Neural progenitor cell (in vitro differentiated cells): ENCODE measurements at regions not wholly inside any gene's neighbourhood (a gene's known extent, or its start where the extent isn't known, plus 50 kb on each side); places are given as distances from the start of the nearest gene placed in this dataset.

ENCODE experiments used
- EZH2 ChIP-seq: fragments of 200-600 bp; sonication (generic); IDR thresholded peaks from 2 replicates; pipeline ENCODE4 v1.6.1; 2017; ENCODE audit warnings: antibody characterized with exemption, mild to moderate bottlenecking, moderate library complexity
- TF ChIP-seq, protein P1 (sequence below): fragments of 200-600 bp; sonication (generic); IDR thresholded peaks from 2 replicates; pipeline ENCODE4 v1.5.1; 2017; ENCODE audit warnings: antibody characterized with exemption, mild to moderate bottlenecking

DNA sequence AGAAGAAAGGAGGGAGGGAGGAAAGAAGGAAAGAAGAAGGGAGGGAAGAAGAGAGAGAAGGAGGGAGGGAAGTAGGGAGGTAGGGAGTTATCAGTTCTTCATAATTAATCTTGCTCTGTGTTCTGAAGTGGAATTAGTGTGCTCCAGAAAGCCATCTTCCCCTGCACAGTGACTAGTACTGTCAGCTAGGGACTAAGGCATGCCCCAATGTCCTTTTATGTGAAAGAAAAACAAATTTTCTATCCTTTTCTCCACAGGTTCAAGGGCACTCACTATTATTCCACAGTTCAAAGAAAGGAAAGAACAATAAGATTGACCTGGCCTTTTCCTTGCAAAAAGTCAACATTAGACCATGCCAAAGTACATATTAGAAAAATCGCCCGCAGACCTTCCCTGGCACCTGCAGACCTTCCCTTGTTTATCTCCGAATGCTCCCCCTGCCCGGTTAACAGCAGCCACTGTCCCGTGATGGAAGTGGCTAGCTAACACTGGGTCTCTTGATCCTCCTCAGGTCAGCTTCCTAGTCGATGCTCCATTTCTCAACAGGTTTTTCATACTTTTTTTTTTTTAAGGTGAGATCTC lies 107.2 kb upstream of the EDEM3 start:
- TF ChIP-seq, protein P1, sequence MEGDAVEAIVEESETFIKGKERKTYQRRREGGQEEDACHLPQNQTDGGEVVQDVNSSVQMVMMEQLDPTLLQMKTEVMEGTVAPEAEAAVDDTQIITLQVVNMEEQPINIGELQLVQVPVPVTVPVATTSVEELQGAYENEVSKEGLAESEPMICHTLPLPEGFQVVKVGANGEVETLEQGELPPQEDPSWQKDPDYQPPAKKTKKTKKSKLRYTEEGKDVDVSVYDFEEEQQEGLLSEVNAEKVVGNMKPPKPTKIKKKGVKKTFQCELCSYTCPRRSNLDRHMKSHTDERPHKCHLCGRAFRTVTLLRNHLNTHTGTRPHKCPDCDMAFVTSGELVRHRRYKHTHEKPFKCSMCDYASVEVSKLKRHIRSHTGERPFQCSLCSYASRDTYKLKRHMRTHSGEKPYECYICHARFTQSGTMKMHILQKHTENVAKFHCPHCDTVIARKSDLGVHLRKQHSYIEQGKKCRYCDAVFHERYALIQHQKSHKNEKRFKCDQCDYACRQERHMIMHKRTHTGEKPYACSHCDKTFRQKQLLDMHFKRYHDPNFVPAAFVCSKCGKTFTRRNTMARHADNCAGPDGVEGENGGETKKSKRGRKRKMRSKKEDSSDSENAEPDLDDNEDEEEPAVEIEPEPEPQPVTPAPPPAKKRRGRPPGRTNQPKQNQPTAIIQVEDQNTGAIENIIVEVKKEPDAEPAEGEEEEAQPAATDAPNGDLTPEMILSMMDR, result no peak
- TF ChIP-seq EZH2, result no peak
